PC-3 (cell line): ENCODE measurements at regions not wholly inside any gene's neighbourhood (a gene's known extent, or its start where the extent isn't known, plus 50 kb on each side); places are given as distances from the start of the nearest gene placed in this dataset.

Source experiments
- ATAC-seq: fragments of 200-7000 bp; cut with Tn5 transposase; 2 replicates; pipeline ENCODE4 v1.9.1; 2020; ENCODE audit warnings: mild to moderate bottlenecking, moderate library complexity
- BruUV-seq: library from RNA; stranded (reverse); fragments of 400-500 nt; replicated peaks from 2 replicates; lab custom pipeline; 2021; lab: Mats Ljungman, UMichigan
- CTCF ChIA-PET: fragments of 300-600 bp; sonication (Branson Sonifier 250); formaldehyde crosslinking; loops from one replicate; lab custom pipeline; 2022; ENCODE audit warnings: antibody characterized with exemption; lab: Charles Lee
- POLR2A ChIA-PET: fragments of 300-600 bp; sonication (Branson Sonifier 250); formaldehyde crosslinking; loops from one replicate; lab custom pipeline; 2022; ENCODE audit warnings: antibody characterized with exemption; ENCODE audit not compliant: unreplicated experiment; lab: Charles Lee
- DNase-seq: peaks from one replicate; pipeline ENCODE4 v3.0.0-alpha.2; 2015
- H2AFZ ChIP-seq: fragments of 300-600 bp; sonication (generic); 2 replicates; pipeline ENCODE4 v1.6.0; 2016; ENCODE audit warnings: antibody characterized with exemption, low read length
- H3F3A ChIP-seq: fragments of 300-600 bp; sonication (generic); one replicate; pipeline ENCODE4 v1.6.0; 2017; ENCODE audit warnings: antibody characterized with exemption, low read length, control low read depth, mild to moderate bottlenecking; ENCODE audit not compliant: unreplicated experiment
- H3K27ac ChIP-seq: fragments of 300-600 bp; sonication (generic); 2 replicates; pipeline ENCODE4 v1.5.1; 2016; ENCODE audit warnings: mild to moderate bottlenecking, low read length
- H3K27me3 ChIP-seq: fragments of 300-600 bp; sonication (generic); 2 replicates; pipeline ENCODE4 v1.6.1; 2016; ENCODE audit warnings: low read length, mixed read lengths
- H3K36me3 ChIP-seq: fragments of 300-600 bp; sonication (generic); 2 replicates; pipeline ENCODE4 v1.6.1; 2016; ENCODE audit warnings: low read depth, mixed run types, low read length, mixed read lengths
- H3K4me1 ChIP-seq: fragments of 300-600 bp; sonication (generic); 2 replicates; pipeline ENCODE4 v1.5.1; 2016; ENCODE audit warnings: low read length; ENCODE audit not compliant: insufficient read depth
- H3K4me2 ChIP-seq: fragments of 300-600 bp; sonication (generic); 2 replicates; pipeline ENCODE4 v1.6.0; 2016; ENCODE audit warnings: low read length
- H3K4me3 ChIP-seq: fragments of 300-600 bp; sonication (generic); 2 replicates; pipeline ENCODE4 v1.5.1; 2016; ENCODE audit warnings: mild to moderate bottlenecking, low read length, mixed read lengths
- H3K79me2 ChIP-seq: fragments of 300-600 bp; sonication (generic); 2 replicates; pipeline ENCODE4 v1.6.1; 2017; ENCODE audit warnings: low read length, mixed read lengths
- H3K9ac ChIP-seq: fragments of 300-600 bp; sonication (generic); 2 replicates; pipeline ENCODE4 v1.6.0; 2016; ENCODE audit warnings: mild to moderate bottlenecking, low read length
- H3K9me2 ChIP-seq: fragments of 300-600 bp; sonication (generic); replicated peaks from 2 replicates; pipeline ENCODE4 v1.6.1; 2016; ENCODE audit warnings: mixed run types, low read length, mixed read lengths
- H3K9me3 ChIP-seq: fragments of 300-600 bp; sonication (generic); 2 replicates; pipeline ENCODE4 v1.6.1; 2016; ENCODE audit warnings: low read length, mixed read lengths
- H4K20me1 ChIP-seq: fragments of 300-600 bp; sonication (generic); 2 replicates; pipeline ENCODE4 v1.6.1; 2016; ENCODE audit warnings: low read length, mixed read lengths
- EZH2 ChIP-seq: fragments of 300-600 bp; sonication (generic); IDR thresholded peaks from one replicate; pipeline ENCODE4 v1.6.1; 2017; ENCODE audit warnings: antibody characterized with exemption, mild to moderate bottlenecking, low read length; ENCODE audit not compliant: unreplicated experiment
- EZH2phosphoT487 ChIP-seq: fragments of 300-600 bp; sonication (generic); IDR thresholded peaks from 2 replicates; pipeline ENCODE4 v1.6.1; 2018; ENCODE audit warnings: mild to moderate bottlenecking, antibody characterized with exemption, low read length, borderline replicate concordance
- intact Hi-C: fragments of 100-400 bp; cut with micrococcal nuclease; formaldehyde crosslinking; loops from 2 replicates; pipeline ENCODE4 v1.9.0; 2023
- TF ChIP-seq, protein P1 (sequence below): fragments of 300-600 bp; sonication (generic); conservative IDR thresholded peaks from 2 replicates; pipeline ENCODE4 v1.5.1; 2017; ENCODE audit warnings: antibody characterized with exemption, low read depth, mild to moderate bottlenecking, low read length

DNA sequence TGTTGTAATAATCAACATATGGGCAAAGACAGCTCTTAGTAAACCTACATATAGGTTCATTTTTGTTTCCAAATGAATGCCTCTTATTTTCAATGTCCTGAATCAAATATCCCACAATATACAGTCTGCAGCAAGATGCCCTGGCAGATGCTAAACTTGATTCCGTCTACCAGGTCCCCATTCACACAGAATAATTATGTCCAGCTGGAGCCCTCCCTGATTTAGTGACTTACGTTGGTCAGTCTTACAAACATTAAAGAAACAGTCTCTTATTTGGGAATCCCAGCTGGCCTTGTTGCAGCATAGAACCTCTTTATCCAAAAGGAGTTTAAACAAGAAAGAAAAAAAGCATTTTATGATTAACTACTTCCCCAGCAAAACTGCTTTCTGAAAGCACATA lies 82.7 kb upstream of the BMP4 start:
- Histone ChIP-seq H4K20me1 (no peaks in the 10 kb centered on the region), H3K27ac (no peak overlapping the region), H3K27me3 (no peaks in the 10 kb centered on the region), H3K36me3 (peaks cover 8% of the 10 kb centered on the region; the same call in 1 of the 2 replicates), H2AFZ (no peak overlapping the region), H3K9me3 (peaks cover 9% of the 10 kb centered on the region; the same call in 1 of the 2 replicates), H3K9me2 (no peaks in the 10 kb centered on the region), H3K9ac (no peak overlapping the region), H3F3A (no peaks in the 10 kb centered on the region), H3K4me3 (no peak overlapping the region), H3K79me2 (no peaks in the 10 kb centered on the region), H3K4me2 (no peak overlapping the region), H3K4me1 (peaks cover 32% of the 10 kb centered on the region)
- no peak for DNase-seq
- no TSS peak for BruUV-seq
- ATAC-seq, result no peak
- intact Hi-C loops, result no loop called here
- ChIA-PET CTCF (interaction anchor here (2.6 kb wide), 1 partner anchor 290 kb away, joined by 8 read pairs; no protein-coding TSS in a partner anchor), POLR2A (no interaction called here)
- TF ChIP-seq, protein P1, sequence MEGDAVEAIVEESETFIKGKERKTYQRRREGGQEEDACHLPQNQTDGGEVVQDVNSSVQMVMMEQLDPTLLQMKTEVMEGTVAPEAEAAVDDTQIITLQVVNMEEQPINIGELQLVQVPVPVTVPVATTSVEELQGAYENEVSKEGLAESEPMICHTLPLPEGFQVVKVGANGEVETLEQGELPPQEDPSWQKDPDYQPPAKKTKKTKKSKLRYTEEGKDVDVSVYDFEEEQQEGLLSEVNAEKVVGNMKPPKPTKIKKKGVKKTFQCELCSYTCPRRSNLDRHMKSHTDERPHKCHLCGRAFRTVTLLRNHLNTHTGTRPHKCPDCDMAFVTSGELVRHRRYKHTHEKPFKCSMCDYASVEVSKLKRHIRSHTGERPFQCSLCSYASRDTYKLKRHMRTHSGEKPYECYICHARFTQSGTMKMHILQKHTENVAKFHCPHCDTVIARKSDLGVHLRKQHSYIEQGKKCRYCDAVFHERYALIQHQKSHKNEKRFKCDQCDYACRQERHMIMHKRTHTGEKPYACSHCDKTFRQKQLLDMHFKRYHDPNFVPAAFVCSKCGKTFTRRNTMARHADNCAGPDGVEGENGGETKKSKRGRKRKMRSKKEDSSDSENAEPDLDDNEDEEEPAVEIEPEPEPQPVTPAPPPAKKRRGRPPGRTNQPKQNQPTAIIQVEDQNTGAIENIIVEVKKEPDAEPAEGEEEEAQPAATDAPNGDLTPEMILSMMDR, result no peak
- TF ChIP-seq EZH2phosphoT487 (no peak), EZH2 (no peak)

DNA sequence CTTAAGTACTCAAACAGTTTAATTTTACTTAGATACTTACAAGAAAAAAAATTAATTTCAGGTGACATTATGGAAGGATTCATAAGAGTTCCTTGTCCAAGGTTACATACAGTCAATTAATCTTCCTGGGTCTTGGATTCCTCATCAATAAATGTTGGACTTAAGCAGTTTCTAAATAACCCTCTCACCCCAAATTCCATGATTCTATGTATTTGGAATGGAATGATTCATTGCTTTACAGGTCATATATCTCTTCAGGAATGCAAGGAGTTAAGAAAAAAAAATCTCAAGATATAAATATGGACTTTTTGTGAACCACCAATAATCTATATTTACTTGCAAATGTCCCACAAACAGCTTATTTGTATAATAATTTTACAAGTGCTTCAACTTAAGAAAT lies 84.2 kb upstream of the BMP4 start:
- no peaks in the 10 kb centered on the region for H3K27me3 ChIP-seq
- no peak overlapping the region for H2AFZ ChIP-seq
- H3K79me2 ChIP-seq, result no peaks in the 10 kb centered on the region
- no peak overlapping the region for H3K27ac ChIP-seq
- peak overlapping the region; percentile 27 for H3K4me2 ChIP-seq
- H3K9me2 ChIP-seq, result no peaks in the 10 kb centered on the region
- H3F3A ChIP-seq, result no peaks in the 10 kb centered on the region
- peaks cover 32% of the 10 kb centered on the region for H3K4me1 ChIP-seq
- TF ChIP-seq, protein P1, result no peak
- no peak for TF ChIP-seq EZH2phosphoT487
- no peak for TF ChIP-seq EZH2
- no peaks in the 10 kb centered on the region for H4K20me1 ChIP-seq
- DNase-seq (peak; percentile 91), ATAC-seq (peak; percentile 34; the same call in 1 of the 2 replicates)
- BruUV-seq, result no TSS peak
- H3K9ac ChIP-seq, result no peak overlapping the region
- H3K36me3 ChIP-seq, result no peaks in the 10 kb centered on the region
- intact Hi-C loops, result no loop called here
- H3K4me3 ChIP-seq, result no peak overlapping the region
- ChIA-PET POLR2A (no interaction called here), CTCF (interaction anchor here (2.6 kb wide), 1 partner anchor 288 kb away, joined by 8 read pairs; no protein-coding TSS in a partner anchor)
- H3K9me3 ChIP-seq, result no peaks in the 10 kb centered on the region

DNA sequence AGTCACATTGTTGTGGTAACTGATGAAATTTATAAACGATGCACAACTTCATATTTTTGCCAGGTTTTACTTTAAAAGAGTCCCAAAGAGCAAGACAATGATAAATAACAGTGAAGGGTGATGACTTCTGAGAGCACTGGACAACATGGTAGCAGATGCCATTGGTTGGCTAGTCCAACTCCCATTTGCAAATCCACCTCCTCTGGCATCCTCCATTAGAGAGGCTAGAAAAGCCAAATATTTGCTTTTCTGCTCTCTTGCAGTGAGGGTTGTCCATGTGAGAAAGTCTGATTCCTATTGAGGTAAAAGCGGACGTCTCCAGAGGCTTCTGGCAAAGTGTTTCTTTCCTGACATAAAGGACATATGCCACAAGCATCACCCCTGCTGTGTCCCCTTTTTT lies 89.6 kb upstream of the BMP4 start:
- Histone ChIP-seq H3K9me3 (no peaks in the 10 kb centered on the region), H4K20me1 (no peaks in the 10 kb centered on the region), H3K79me2 (no peaks in the 10 kb centered on the region), H3K36me3 (no peaks in the 10 kb centered on the region), H3K9ac (no peak overlapping the region), H3K27ac (no peak overlapping the region), H3K4me1 (peaks cover 2% of the 10 kb centered on the region), H3K9me2 (no peaks in the 10 kb centered on the region; the same call in 1 of the 2 replicates), H3K27me3 (no peaks in the 10 kb centered on the region), H3F3A (no peaks in the 10 kb centered on the region), H3K4me2 (no peak overlapping the region), H3K4me3 (no peak overlapping the region), H2AFZ (no peak overlapping the region)
- CTCF ChIA-PET, result no interaction called here
- no peak for DNase-seq
- intact Hi-C loops, result no loop called here
- POLR2A ChIA-PET, result no interaction called here
- TF ChIP-seq, protein P1, result no peak
- TF ChIP-seq EZH2phosphoT487 (no peak), EZH2 (no peak)
- no peak for ATAC-seq
- BruUV-seq, result no TSS peak
